ENCODE measurements at regions not wholly inside any gene's neighbourhood (a gene's known extent, or its start where the extent isn't known, plus 50 kb on each side); places are given as distances from the start of the nearest gene placed in this dataset.

- TF ChIP-seq CTCF (IDR thresholded peaks at IDR 0.05; ENCODE audit: extremely low read depth in 1 of 2, insufficient read depth in 1 of 2, low read depth in 1 of 2, low read length in 2 of 2) (no peak), MAX (IDR thresholded peaks at IDR 0.05; ENCODE audit: insufficient read depth, insufficient read length) (no peak)
Observed at GRCh38 chrX:125422986-125423385, 103.3 kb downstream of the TEX13C start.
